Lower lobe of right lung (tissue), 2 donors: ENCODE measurements at regions not wholly inside any gene's neighbourhood (a gene's known extent, or its start where the extent isn't known, plus 50 kb on each side); places are given as distances from the start of the nearest gene placed in this dataset.

ENCODE experiments used
- ATAC-seq, 2 donors: fragments of 200-7000 bp; cut with Tn5 transposase; one replicate each; pipeline ENCODE4 v1.9.1; 2020 to 2022; ENCODE audit warnings: mild to moderate bottlenecking in 2 of 2, moderate library complexity in 2 of 2
- DNase-seq: peaks from one replicate; pipeline ENCODE4 v3.0.0-alpha.2; 2020
- H3K27ac ChIP-seq: fragments of 200-600 bp; one replicate; pipeline ENCODE4 v1.8.0; 2022
- H3K27me3 ChIP-seq: fragments of 200-600 bp; one replicate; pipeline ENCODE4 v1.8.0; 2022; ENCODE audit warnings: low read depth
- H3K36me3 ChIP-seq: fragments of 200-600 bp; one replicate; pipeline ENCODE4 v1.8.0; 2022; ENCODE audit warnings: mild to moderate bottlenecking
- H3K4me1 ChIP-seq: fragments of 200-600 bp; one replicate; pipeline ENCODE4 v1.8.0; 2022
- H3K4me3 ChIP-seq: fragments of 200-600 bp; one replicate; pipeline ENCODE4 v1.8.0; 2022; ENCODE audit warnings: mild to moderate bottlenecking
- H3K9me3 ChIP-seq: fragments of 200-600 bp; one replicate; pipeline ENCODE4 v1.8.0; 2022
- CTCF ChIP-seq: fragments of 200-600 bp; IDR thresholded peaks from one replicate; pipeline ENCODE4 v1.8.0; 2022; ENCODE audit warnings: antibody characterized with exemption, mild to moderate bottlenecking
- intact Hi-C: fragments of 100-400 bp; cut with DNase I; formaldehyde crosslinking; loops from one replicate; pipeline ENCODE4 v1.11.0; 2022
- donor health status: DM: no; HTN: yes; CAD: no; lungs with severe emphysema.

- no peak for ATAC-seq
- Histone ChIP-seq H3K9me3 (no peaks in the 10 kb centered on the region), H3K27ac (no peak overlapping the region), H3K4me1 (no peaks in the 10 kb centered on the region), H3K4me3 (no peak overlapping the region), H3K27me3 (no peaks in the 10 kb centered on the region), H3K36me3 (no peaks in the 10 kb centered on the region)
- intact Hi-C loops, result no loop called here
- TF ChIP-seq CTCF, result no peak
- DNase-seq, result peak; percentile 25
Measured at GRCh38 chr2:201968476-201968875, 65.2 kb upstream of the FZD7 start.

- no peaks in the 10 kb centered on the region for H3K36me3 ChIP-seq
- intact Hi-C loops, result no loop called here
- H3K4me1 ChIP-seq, result no peaks in the 10 kb centered on the region
- no peaks in the 10 kb centered on the region for H3K9me3 ChIP-seq
- TF ChIP-seq CTCF, result no peak
- no peak overlapping the region for H3K4me3 ChIP-seq
- ATAC-seq (no peak), DNase-seq (peak; percentile 6)
- no peaks in the 10 kb centered on the region for H3K27me3 ChIP-seq
- H3K27ac ChIP-seq, result no peak overlapping the region
Measured at GRCh38 chr2:201969241-201969937, 64.3 kb upstream of the FZD7 start.

- H3K36me3 ChIP-seq, result no peaks in the 10 kb centered on the region
- H3K4me1 ChIP-seq, result no peaks in the 10 kb centered on the region
- intact Hi-C loops, result no loop called here
- H3K27me3 ChIP-seq, result no peaks in the 10 kb centered on the region
- H3K27ac ChIP-seq, result no peak overlapping the region
- DNase-seq (peak; percentile 11), ATAC-seq (no peak)
- no peak overlapping the region for H3K4me3 ChIP-seq
- TF ChIP-seq CTCF, result no peak
- no peaks in the 10 kb centered on the region for H3K9me3 ChIP-seq
Measured at GRCh38 chr2:201969938-201970785, 63.5 kb upstream of the FZD7 start.

- Histone ChIP-seq H3K9me3 (no peaks in the 10 kb centered on the region), H3K4me1 (no peaks in the 10 kb centered on the region), H3K36me3 (no peaks in the 10 kb centered on the region), H3K27ac (no peak overlapping the region), H3K27me3 (no peaks in the 10 kb centered on the region), H3K4me3 (no peak overlapping the region)
- ATAC-seq (no peak), DNase-seq (no peak)
- intact Hi-C loops, result no loop called here
- no peak for TF ChIP-seq CTCF
Measured at GRCh38 chr2:201970786-201971108, 62.9 kb upstream of the FZD7 start.

- no peaks in the 10 kb centered on the region for H3K27me3 ChIP-seq
- no peaks in the 10 kb centered on the region for H3K36me3 ChIP-seq
- no peaks in the 10 kb centered on the region for H3K9me3 ChIP-seq
- ATAC-seq, result no peak
- DNase-seq, result no peak
- no peak overlapping the region for H3K4me3 ChIP-seq
- H3K27ac ChIP-seq, result no peak overlapping the region
- TF ChIP-seq CTCF, result no peak
- intact Hi-C loops, result no loop called here
- H3K4me1 ChIP-seq, result no peaks in the 10 kb centered on the region
Measured at GRCh38 chr2:201971531-201972228, 62.0 kb upstream of the FZD7 start.
